GM12865 (cell line): ENCODE measurements at regions not wholly inside any gene's neighbourhood (a gene's known extent, or its start where the extent isn't known, plus 50 kb on each side); places are given as distances from the start of the nearest gene placed in this dataset.

Source experiments
- DNase-seq: peaks from one replicate; pipeline ENCODE4 v3.0.0; 2010; ENCODE audit warnings: low read depth
- H3K4me3 ChIP-seq: 2 replicates; pipeline ENCODE4 v1.5.1; 2011; ENCODE audit warnings: mild to moderate bottlenecking, low read depth, low read length, control low read depth
- CTCF ChIP-seq: IDR thresholded peaks from 2 replicates; pipeline ENCODE4 v1.5.1; 2011; ENCODE audit warnings: low read length, control low read depth, low read depth, inconsistent platforms; ENCODE audit not compliant: insufficient read depth; ENCODE audit errors: missing control alignments

DNA sequence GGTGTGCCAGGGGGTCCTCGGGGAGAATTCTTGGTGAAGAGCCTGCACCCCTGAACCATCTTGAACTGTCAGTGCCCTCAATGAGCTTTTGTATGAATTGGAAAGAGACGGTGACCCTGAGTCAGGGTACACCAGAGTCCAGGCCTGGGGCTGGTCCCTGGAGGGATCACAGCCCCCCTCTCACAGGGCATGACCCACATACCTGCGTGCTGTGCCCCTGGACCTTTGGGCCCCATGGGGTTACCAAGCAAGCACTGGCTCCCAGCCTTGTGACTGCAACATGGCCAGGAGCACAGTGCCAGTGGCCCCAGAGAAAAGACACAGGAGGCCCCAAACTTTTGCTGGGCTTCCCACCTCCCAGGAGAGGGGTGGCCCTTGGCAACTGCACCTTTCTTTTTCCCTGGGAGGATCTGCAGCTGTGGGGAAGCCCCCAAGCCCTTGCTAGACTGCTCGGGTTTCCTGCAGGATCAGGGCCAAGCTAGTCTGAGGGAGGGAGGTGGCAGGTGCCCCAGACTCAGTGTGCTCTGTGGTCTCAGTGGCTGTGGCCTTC, 153.5 kb downstream of the ZNF248 start:
- H3K4me3 ChIP-seq, result no peak overlapping the region
- no peak for TF ChIP-seq CTCF
- DNase-seq, result no peak

- DNase-seq, result no peak
- H3K4me3 ChIP-seq, result no peak overlapping the region
- TF ChIP-seq CTCF, result no peak
Measured at GRCh38 chr10:37703114-37703513, 154.3 kb downstream of the ZNF248 start.

DNA sequence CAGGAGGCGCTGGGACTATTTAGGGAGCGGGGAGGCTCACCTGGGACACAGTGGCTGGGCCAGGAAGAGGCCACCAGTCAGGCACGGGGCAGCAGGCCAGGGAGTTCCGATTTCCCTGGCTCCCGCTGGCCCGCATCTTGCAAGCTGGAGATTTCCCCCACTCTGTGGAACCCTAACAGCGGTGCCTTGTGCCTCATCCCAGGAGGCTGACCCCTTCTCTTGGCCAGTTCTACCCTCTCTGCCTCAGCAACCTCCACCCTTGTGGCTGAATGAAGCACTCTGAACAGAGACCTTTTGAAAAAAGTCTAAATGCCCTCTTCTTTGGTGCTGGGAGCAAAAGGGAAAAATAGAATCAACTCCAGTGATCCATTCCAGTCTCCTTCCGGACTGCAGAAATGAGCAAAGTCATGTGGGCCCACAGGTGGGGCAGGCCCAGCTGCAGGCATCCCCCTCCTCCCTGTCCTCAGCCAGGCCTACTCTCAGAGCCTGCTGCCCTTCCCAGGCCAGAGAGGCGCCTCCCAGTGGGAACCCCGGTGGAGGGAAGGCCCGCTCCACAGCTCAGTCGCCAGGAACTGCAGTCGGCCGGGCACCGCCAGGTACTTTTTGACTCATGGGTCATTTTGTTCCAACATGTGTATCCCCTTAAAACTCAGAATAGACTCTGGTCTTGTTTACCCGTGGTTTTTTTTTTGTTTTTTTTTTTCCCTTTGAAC, 155.5 kb downstream of the ZNF248 start:
- no peak overlapping the region for H3K4me3 ChIP-seq
- TF ChIP-seq CTCF, result no peak
- DNase-seq, result no peak

DNA sequence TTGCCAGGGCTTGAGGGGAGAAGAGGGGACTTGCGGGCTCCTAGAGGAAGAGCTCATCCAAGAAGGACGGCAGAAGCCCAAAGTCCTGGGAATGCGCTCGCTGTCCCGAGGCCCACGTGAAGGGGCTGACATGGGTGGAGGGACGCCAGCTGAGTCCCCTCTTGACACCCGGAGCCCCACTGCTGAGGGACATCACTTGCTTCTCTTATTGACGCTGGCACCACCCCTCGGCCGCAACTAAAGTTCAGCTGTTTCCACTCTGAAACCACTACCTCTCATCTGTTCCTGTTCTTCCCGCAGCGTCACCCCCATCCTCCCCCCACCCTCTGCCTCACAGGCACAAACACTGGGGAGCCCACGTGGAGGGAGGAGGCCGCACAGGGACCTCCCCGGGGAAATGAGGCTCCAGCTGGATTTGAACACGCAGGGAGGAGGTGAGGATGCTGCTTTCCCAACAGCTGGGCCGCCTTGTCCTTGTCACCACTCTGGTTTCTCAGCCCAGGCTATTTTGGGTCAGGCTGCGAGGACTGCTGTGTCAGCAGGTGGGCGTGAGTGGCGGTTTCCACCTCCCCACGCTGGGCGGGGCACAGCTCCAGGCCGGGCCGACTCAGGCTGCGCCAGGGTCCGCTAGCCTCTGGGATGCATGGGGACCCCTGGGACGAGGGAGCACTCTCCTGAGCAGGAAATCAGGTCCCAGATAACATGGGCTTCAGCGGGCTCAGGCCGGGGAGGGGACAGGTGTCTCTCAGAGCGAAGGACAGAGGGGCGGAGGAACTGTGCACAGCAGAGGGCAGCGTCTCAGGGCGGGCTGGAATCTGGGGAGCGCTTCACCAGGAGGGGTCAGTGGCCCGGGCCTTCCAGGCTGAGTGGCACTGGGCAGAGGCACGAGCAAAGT, 156.3 kb downstream of the ZNF248 start:
- TF ChIP-seq CTCF, result no peak
- H3K4me3 ChIP-seq, result no peak overlapping the region
- DNase-seq, result no peak

DNA sequence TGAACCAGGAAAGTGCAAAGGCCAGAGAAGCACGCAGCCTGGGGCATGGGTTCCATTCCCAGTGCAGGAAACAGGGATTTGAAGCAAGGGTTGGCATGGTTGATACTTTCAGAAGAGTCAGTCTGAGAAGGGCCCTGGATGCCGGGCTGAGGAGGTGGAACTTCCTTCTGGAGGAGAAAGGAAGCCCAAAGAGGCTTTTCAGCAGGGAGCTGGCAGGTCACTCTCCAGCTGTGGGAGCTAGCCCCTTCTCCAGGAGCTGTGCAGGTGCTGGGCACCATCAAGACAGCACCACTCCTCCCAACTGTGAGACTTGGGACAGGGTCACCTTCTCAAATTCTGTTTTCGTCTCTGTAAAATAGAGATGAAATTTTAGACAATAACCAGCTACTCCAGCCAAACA, 169.8 kb downstream of the ZNF248 start:
- TF ChIP-seq CTCF, result no peak
- no peak for DNase-seq
- no peak overlapping the region for H3K4me3 ChIP-seq

- no peak for DNase-seq
- no peak for TF ChIP-seq CTCF
- no peak overlapping the region for H3K4me3 ChIP-seq
Measured at GRCh38 chr10:37685741-37686683, 171.4 kb downstream of the ZNF248 start.
